ENCODE measurements at regions not wholly inside any gene's neighbourhood (a gene's known extent, or its start where the extent isn't known, plus 50 kb on each side); places are given as distances from the start of the nearest gene placed in this dataset.

GRCh38 chr14:87001333-87001732, 991.6 kb downstream of the GALC start:
- TF ChIP-seq, protein P1, sequence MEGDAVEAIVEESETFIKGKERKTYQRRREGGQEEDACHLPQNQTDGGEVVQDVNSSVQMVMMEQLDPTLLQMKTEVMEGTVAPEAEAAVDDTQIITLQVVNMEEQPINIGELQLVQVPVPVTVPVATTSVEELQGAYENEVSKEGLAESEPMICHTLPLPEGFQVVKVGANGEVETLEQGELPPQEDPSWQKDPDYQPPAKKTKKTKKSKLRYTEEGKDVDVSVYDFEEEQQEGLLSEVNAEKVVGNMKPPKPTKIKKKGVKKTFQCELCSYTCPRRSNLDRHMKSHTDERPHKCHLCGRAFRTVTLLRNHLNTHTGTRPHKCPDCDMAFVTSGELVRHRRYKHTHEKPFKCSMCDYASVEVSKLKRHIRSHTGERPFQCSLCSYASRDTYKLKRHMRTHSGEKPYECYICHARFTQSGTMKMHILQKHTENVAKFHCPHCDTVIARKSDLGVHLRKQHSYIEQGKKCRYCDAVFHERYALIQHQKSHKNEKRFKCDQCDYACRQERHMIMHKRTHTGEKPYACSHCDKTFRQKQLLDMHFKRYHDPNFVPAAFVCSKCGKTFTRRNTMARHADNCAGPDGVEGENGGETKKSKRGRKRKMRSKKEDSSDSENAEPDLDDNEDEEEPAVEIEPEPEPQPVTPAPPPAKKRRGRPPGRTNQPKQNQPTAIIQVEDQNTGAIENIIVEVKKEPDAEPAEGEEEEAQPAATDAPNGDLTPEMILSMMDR (IDR thresholded peaks at IDR 0.05; ENCODE audit: low read length): no peak
- no peak for TF ChIP-seq EZH2 (optimal IDR thresholded peaks at IDR 0.05; ENCODE audit: low read depth, low read length)
- no peak for TF ChIP-seq EZH2phosphoT487 (IDR thresholded peaks at IDR 0.05; ENCODE audit: low read length)
